Peyer's patch (tissue), 4 donors: ENCODE measurements at regions not wholly inside any gene's neighbourhood (a gene's known extent, or its start where the extent isn't known, plus 50 kb on each side); places are given as distances from the start of the nearest gene placed in this dataset.

ENCODE experiments used
- DNase-seq, 3 donors: peaks; one replicate each; pipeline ENCODE4 v3.0.0-alpha.2; 2017 to 2019
- H3K27ac ChIP-seq, 4 donors: fragments of 200-600 bp; sonication (generic); one replicate each; pipeline ENCODE4 v1.5.1; 2016 to 2019
- H3K27me3 ChIP-seq, 2 donors: fragments of 200-600 bp; sonication (generic); one replicate each; pipeline ENCODE4 v1.5.1; 2019
- H3K36me3 ChIP-seq, 3 donors: fragments of 200-600 bp; sonication (generic); one replicate each; pipeline ENCODE4 v1.5.1; 2016 to 2019
- H3K4me1 ChIP-seq, 4 donors: fragments of 200-600 bp; sonication (generic); one replicate each; pipeline ENCODE4 v1.5.1; 2016 to 2019
- H3K4me3 ChIP-seq, 4 donors: fragments of 200-600 bp; sonication (generic); 1 replicate in 3 of 4; 2 replicates in 1 of 4; pipeline ENCODE4 v1.5.1; 2016 to 2019; ENCODE audit warnings: mild to moderate bottlenecking in 1 of 4
- H3K9me3 ChIP-seq, 4 donors: fragments of 200-600 bp; sonication (generic); one replicate each; pipeline ENCODE4 v1.5.1; 2016 to 2019; ENCODE audit warnings: mild to moderate bottlenecking in 1 of 4
- CTCF ChIP-seq, 6 experiments: fragments of 450-650 bp in 4 of 6; fragments of 200-600 bp in 2 of 6; sonication (generic) in 1 of 6; IDR thresholded peaks; one replicate each; pipeline ENCODE4 v1.5.1; 2017 to 2019; ENCODE audit warnings: antibody characterized with exemption in 6 of 6, mild to moderate bottlenecking in 3 of 6, moderate library complexity in 1 of 6
- POLR2A ChIP-seq, 2 donors: fragments of 450-650 bp; IDR thresholded peaks; one replicate each; pipeline ENCODE4 v1.5.1; 2017; ENCODE audit warnings: antibody characterized with exemption in 2 of 2, mild to moderate bottlenecking in 2 of 2, moderate library complexity in 2 of 2

- no peak overlapping the region for H3K4me3 ChIP-seq
- no peaks in the 10 kb centered on the region for H3K9me3 ChIP-seq
- no peak for DNase-seq
- H3K36me3 ChIP-seq = no peaks in the 10 kb centered on the region
- TF ChIP-seq POLR2A (IDR thresholded peaks at IDR 0.05) = no peak
- no peak for TF ChIP-seq CTCF (IDR thresholded peaks at IDR 0.05)
- no peaks in the 10 kb centered on the region for H3K27me3 ChIP-seq
- no peak overlapping the region for H3K27ac ChIP-seq
- H3K4me1 ChIP-seq = no peaks in the 10 kb centered on the region
These were observed 263.9 kb upstream of the B3GAT1 start for GRCh38 chr11:134675983-134676382.

GRCh38 chr11:134674974-134675373 lies 262.9 kb upstream of the B3GAT1 start:
- Histone ChIP-seq H3K4me1 (no peaks in the 10 kb centered on the region), H3K36me3 (no peaks in the 10 kb centered on the region), H3K27me3 (no peaks in the 10 kb centered on the region), H3K4me3 (no peak overlapping the region), H3K9me3 (no peaks in the 10 kb centered on the region), H3K27ac (no peak overlapping the region)
- TF ChIP-seq POLR2A (IDR thresholded peaks at IDR 0.05) (no peak), CTCF (IDR thresholded peaks at IDR 0.05) (no peak)
- DNase-seq = no peak

GRCh38 chr11:134670961-134671370 lies 258.9 kb upstream of the B3GAT1 start:
- no peaks in the 10 kb centered on the region for H3K4me1 ChIP-seq
- no peak overlapping the region for H3K4me3 ChIP-seq
- no peak for DNase-seq
- no peaks in the 10 kb centered on the region for H3K36me3 ChIP-seq
- H3K27me3 ChIP-seq = no peaks in the 10 kb centered on the region
- no peak overlapping the region for H3K27ac ChIP-seq
- TF ChIP-seq POLR2A (IDR thresholded peaks at IDR 0.05) = no peak
- TF ChIP-seq CTCF (IDR thresholded peaks at IDR 0.05) = no peak
- no peaks in the 10 kb centered on the region for H3K9me3 ChIP-seq

GRCh38 chr11:134670247-134670782 lies 258.3 kb upstream of the B3GAT1 start:
- DNase-seq = no peak
- no peaks in the 10 kb centered on the region for H3K27me3 ChIP-seq
- TF ChIP-seq CTCF (IDR thresholded peaks at IDR 0.05) = no peak
- H3K9me3 ChIP-seq = no peaks in the 10 kb centered on the region
- no peaks in the 10 kb centered on the region for H3K4me1 ChIP-seq
- H3K27ac ChIP-seq = no peak overlapping the region
- no peak overlapping the region for H3K4me3 ChIP-seq
- no peaks in the 10 kb centered on the region for H3K36me3 ChIP-seq

GRCh38 chr11:134669796-134670195 lies 257.8 kb upstream of the B3GAT1 start:
- no peak overlapping the region for H3K27ac ChIP-seq
- no peaks in the 10 kb centered on the region for H3K36me3 ChIP-seq
- H3K27me3 ChIP-seq = no peaks in the 10 kb centered on the region
- H3K4me1 ChIP-seq = no peaks in the 10 kb centered on the region
- no peak overlapping the region for H3K4me3 ChIP-seq
- H3K9me3 ChIP-seq = no peaks in the 10 kb centered on the region
- TF ChIP-seq CTCF (IDR thresholded peaks at IDR 0.05) (no peak), POLR2A (IDR thresholded peaks at IDR 0.05) (no peak)
- no peak for DNase-seq

- H3K36me3 ChIP-seq = no peaks in the 10 kb centered on the region
- H3K27me3 ChIP-seq = no peaks in the 10 kb centered on the region
- H3K4me1 ChIP-seq = no peaks in the 10 kb centered on the region
- H3K27ac ChIP-seq = no peak overlapping the region
- no peak for DNase-seq
- H3K4me3 ChIP-seq = no peak overlapping the region
- H3K9me3 ChIP-seq = no peaks in the 10 kb centered on the region
- TF ChIP-seq CTCF (IDR thresholded peaks at IDR 0.05) (no peak), POLR2A (IDR thresholded peaks at IDR 0.05) (no peak)
These were observed 256.8 kb upstream of the B3GAT1 start for GRCh38 chr11:134668796-134669195.
